HEK293 (cell line): ENCODE measurements at regions not wholly inside any gene's neighbourhood (a gene's known extent, or its start where the extent isn't known, plus 50 kb on each side); places are given as distances from the start of the nearest gene placed in this dataset.

ENCODE experiments used
- CTCF ChIA-PET: fragments of 350-600 bp; formaldehyde crosslinking; extraction: SDS; loops from one replicate; lab custom pipeline; 2021; ENCODE audit warnings: antibody characterized with exemption; lab: Yijun Ruan, JAX
- POLR2A ChIA-PET: fragments of 300-600 bp; formaldehyde crosslinking; extraction: SDS; loops from one replicate; lab custom pipeline; 2020; ENCODE audit warnings: antibody characterized with exemption, inconsistent platforms; lab: Yijun Ruan, JAX
- H3K27ac ChIP-seq: fragments of 200-500 bp; sonication (Bioruptor generic); 2 replicates; pipeline ENCODE4 v1.5.1; 2014; ENCODE audit warnings: low read depth, low read length, control low read depth, inconsistent platforms; ENCODE audit errors: extremely low read depth
- H3K36me3 ChIP-seq, 2 experiments: fragments of 200-500 bp in 1 of 2; sonication (Bioruptor generic) in 1 of 2; 1 replicate in 1 of 2; 2 replicates in 1 of 2; pipeline ENCODE4 v1.5.1; 2014 to 2017; ENCODE audit warnings: inconsistent platforms in 2 of 2, low read length in 2 of 2; ENCODE audit not compliant: control insufficient read depth in 2 of 2, insufficient read depth in 1 of 2
- H3K4me1 ChIP-seq: fragments of 200-500 bp; sonication (Bioruptor generic); 2 replicates; pipeline ENCODE4 v1.5.1; 2014; ENCODE audit warnings: mild to moderate bottlenecking, low read length, inconsistent platforms; ENCODE audit not compliant: control insufficient read depth, insufficient read depth
- H3K4me3 ChIP-seq: 2 replicates; pipeline ENCODE4 v1.5.1; 2011; ENCODE audit warnings: low read depth, mild to moderate bottlenecking, control low read depth, low read length, moderate library complexity
- H3K9me3 ChIP-seq: fragments of 200-500 bp; sonication (Bioruptor generic); 2 replicates; pipeline ENCODE4 v1.5.1; 2014; ENCODE audit warnings: low read depth, low read length, inconsistent platforms; ENCODE audit not compliant: control insufficient read depth, insufficient read depth
- EGR2 ChIP-seq: fragments of 450-650 bp; formaldehyde crosslinking; IDR thresholded peaks from 2 replicates; pipeline ENCODE4 v1.5.1; 2016; ENCODE audit warnings: low read depth, missing biosample characterization, missing genetic modification characterization
- WT1 ChIP-seq: fragments of 450-650 bp; formaldehyde crosslinking; IDR thresholded peaks from 2 replicates; pipeline ENCODE4 v1.5.1; 2016; ENCODE audit warnings: missing biosample characterization, missing genetic modification characterization
- ZNF140 ChIP-seq: fragments of 450-650 bp; formaldehyde crosslinking; IDR thresholded peaks from 2 replicates; pipeline ENCODE4 v1.5.1; 2016; ENCODE audit warnings: missing biosample characterization, missing genetic modification characterization
- ZNF146 ChIP-seq: fragments of 450-650 bp; formaldehyde crosslinking; IDR thresholded peaks from 2 replicates; pipeline ENCODE4 v1.5.1; 2016; ENCODE audit warnings: missing biosample characterization, missing genetic modification characterization
- ZNF157 ChIP-seq: fragments of 450-650 bp; formaldehyde crosslinking; IDR thresholded peaks from 2 replicates; pipeline ENCODE4 v1.5.1; 2016; ENCODE audit warnings: missing biosample characterization, missing genetic modification characterization
- ZNF175 ChIP-seq: fragments of 450-650 bp; formaldehyde crosslinking; IDR thresholded peaks from 2 replicates; pipeline ENCODE4 v1.5.1; 2016; ENCODE audit warnings: missing biosample characterization, missing genetic modification characterization
- ZNF202 ChIP-seq: fragments of 450-650 bp; formaldehyde crosslinking; IDR thresholded peaks from 2 replicates; pipeline ENCODE4 v1.5.1; 2016; ENCODE audit warnings: missing biosample characterization, missing genetic modification characterization, borderline replicate concordance
- ZNF221 ChIP-seq: fragments of 450-650 bp; formaldehyde crosslinking; IDR thresholded peaks from 2 replicates; pipeline ENCODE4 v1.5.1; 2017; ENCODE audit warnings: missing biosample characterization, missing genetic modification characterization, borderline replicate concordance
- ZNF223 ChIP-seq: fragments of 450-650 bp; formaldehyde crosslinking; IDR thresholded peaks from 2 replicates; pipeline ENCODE4 v1.5.1; 2016; ENCODE audit warnings: missing biosample characterization, missing genetic modification characterization
- ZNF324 ChIP-seq: fragments of 450-650 bp; formaldehyde crosslinking; IDR thresholded peaks from 2 replicates; pipeline ENCODE4 v1.5.1; 2016; ENCODE audit warnings: missing biosample characterization, missing genetic modification characterization
- ZNF335 ChIP-seq: fragments of 450-650 bp; formaldehyde crosslinking; conservative IDR thresholded peaks from 2 replicates; pipeline ENCODE4 v1.5.1; 2016; ENCODE audit warnings: missing biosample characterization, missing genetic modification characterization
- ZNF558 ChIP-seq: fragments of 450-650 bp; formaldehyde crosslinking; IDR thresholded peaks from 2 replicates; pipeline ENCODE4 v1.5.1; 2016; ENCODE audit warnings: missing biosample characterization, missing genetic modification characterization
- ZNF560 ChIP-seq: fragments of 450-650 bp; formaldehyde crosslinking; IDR thresholded peaks from 2 replicates; pipeline ENCODE4 v1.5.1; 2017; ENCODE audit warnings: missing biosample characterization, missing genetic modification characterization, borderline replicate concordance
- ZNF677 ChIP-seq: fragments of 450-650 bp; IDR thresholded peaks from 2 replicates; pipeline ENCODE4 v1.5.0; 2018; ENCODE audit warnings: missing biosample characterization, mild to moderate bottlenecking, missing genetic modification characterization, moderate library complexity
- ZNF768 ChIP-seq: fragments of 450-650 bp; formaldehyde crosslinking; IDR thresholded peaks from 2 replicates; pipeline ENCODE4 v1.5.1; 2018; ENCODE audit warnings: missing biosample characterization, mild to moderate bottlenecking, missing genetic modification characterization
- ZNF785 ChIP-seq: fragments of 450-650 bp; formaldehyde crosslinking; IDR thresholded peaks from 2 replicates; pipeline ENCODE4 v1.5.1; 2016; ENCODE audit warnings: missing biosample characterization, missing genetic modification characterization
- ZNF843 ChIP-seq: fragments of 450-650 bp; formaldehyde crosslinking; IDR thresholded peaks from 2 replicates; pipeline ENCODE4 v1.5.1; 2016; ENCODE audit warnings: missing biosample characterization, missing genetic modification characterization
- TF ChIP-seq, protein P1 (sequence below): fragments of 450-650 bp; formaldehyde crosslinking; IDR thresholded peaks from 2 replicates; pipeline ENCODE4 v1.5.1; 2017; ENCODE audit warnings: missing biosample characterization, missing genetic modification characterization
- TF ChIP-seq, protein P2 (sequence below): fragments of 450-650 bp; formaldehyde crosslinking; IDR thresholded peaks from 2 replicates; pipeline ENCODE4 v1.5.1; 2016; ENCODE audit warnings: missing biosample characterization, missing genetic modification characterization
- TF ChIP-seq, protein P3 (sequence below): fragments of 450-650 bp; formaldehyde crosslinking; IDR thresholded peaks from 2 replicates; pipeline ENCODE4 v1.5.1; 2017; ENCODE audit warnings: missing biosample characterization, mild to moderate bottlenecking, missing genetic modification characterization, moderate library complexity
- TF ChIP-seq, protein P4 (sequence below): fragments of 450-650 bp; formaldehyde crosslinking; IDR thresholded peaks from 2 replicates; pipeline ENCODE4 v1.5.1; 2016; ENCODE audit warnings: missing biosample characterization, missing genetic modification characterization

DNA sequence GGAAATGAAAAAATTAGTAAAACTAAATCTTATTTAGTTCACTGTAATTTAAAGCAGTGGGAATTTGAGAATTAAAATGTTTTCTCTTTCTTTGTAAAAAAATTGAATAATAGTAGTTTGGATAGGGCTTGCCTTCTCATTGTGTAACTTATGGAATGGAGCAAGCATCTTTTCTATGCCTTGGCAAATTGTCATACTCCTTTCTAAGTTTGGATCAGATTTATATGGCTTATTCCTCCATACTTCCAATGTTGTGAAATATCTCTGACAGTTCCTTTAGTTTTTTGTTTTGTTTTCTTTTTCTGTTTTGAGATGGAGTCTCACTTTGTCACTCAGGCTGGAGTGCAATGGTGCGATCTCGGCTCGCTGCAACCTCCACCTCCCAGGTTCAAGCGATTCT is 176.4 kb downstream of the SAMD5 start:
- no peak for TF ChIP-seq EGR2 (tag by site-specific recombination)

GRCh38 chr6:147689398-147689797 is 180.9 kb downstream of the SAMD5 start:
- no peak overlapping the region for H3K27ac ChIP-seq
- TF ChIP-seq ZNF157 (tag by site-specific recombination), result no peak
- TF ChIP-seq ZNF221, result no peak
- H3K4me3 ChIP-seq, result no peak overlapping the region
- H3K4me1 ChIP-seq, result no peaks in the 10 kb centered on the region
- no peaks in the 10 kb centered on the region for H3K36me3 ChIP-seq
- POLR2A ChIA-PET, result no interaction called here
- no peaks in the 10 kb centered on the region for H3K9me3 ChIP-seq
- CTCF ChIA-PET, result no interaction called here

More for the DNA sequence above, 176.4 kb downstream of the SAMD5 start:
- Histone ChIP-seq H3K36me3 (no peaks in the 10 kb centered on the region), H3K9me3 (no peaks in the 10 kb centered on the region), H3K27ac (no peak overlapping the region), H3K4me3 (no peak overlapping the region), H3K4me1 (no peaks in the 10 kb centered on the region)
- POLR2A ChIA-PET, result no interaction called here
- CTCF ChIA-PET, result no interaction called here

DNA sequence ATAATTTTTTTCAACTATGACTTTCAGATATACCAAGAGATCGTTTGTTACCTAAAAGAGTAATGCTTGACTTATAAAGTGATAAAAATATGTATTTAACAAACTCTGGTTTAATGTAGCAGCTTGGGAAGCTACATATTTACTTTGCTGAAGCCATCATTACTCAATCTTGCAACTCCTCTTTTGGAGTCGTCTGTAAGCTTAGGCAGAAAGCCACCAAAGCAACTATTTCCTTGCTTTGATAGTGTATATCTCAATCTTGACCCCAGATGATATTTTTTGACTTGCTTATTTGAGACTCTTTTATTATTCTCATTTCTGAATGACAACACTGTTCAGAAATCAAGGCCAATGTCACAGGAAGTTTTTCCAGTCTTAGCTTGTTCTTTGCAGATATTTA is 183.0 kb downstream of the SAMD5 start:
- ChIA-PET POLR2A (no interaction called here), CTCF (no interaction called here)
- Histone ChIP-seq H3K36me3 (no peaks in the 10 kb centered on the region), H3K27ac (no peak overlapping the region), H3K4me1 (no peaks in the 10 kb centered on the region), H3K9me3 (no peaks in the 10 kb centered on the region), H3K4me3 (no peak overlapping the region)
- TF ChIP-seq ZNF785 (tag by site-specific recombination) (no peak), ZNF221 (no peak), ZNF223 (no peak), ZNF677 (tag by site-specific recombination) (no peak), ZNF335 (tag by site-specific recombination) (no peak), ZNF140 (no peak), ZNF560 (no peak), ZNF843 (tag by site-specific recombination) (no peak), ZNF558 (no peak), ZNF146 (no peak), ZNF202 (tag by site-specific recombination) (no peak), ZNF175 (tag by site-specific recombination) (no peak), WT1 (no peak), ZNF768 (tag by site-specific recombination) (no peak), ZNF324 (tag by site-specific recombination) (no peak)
- TF ChIP-seq, protein P1, sequence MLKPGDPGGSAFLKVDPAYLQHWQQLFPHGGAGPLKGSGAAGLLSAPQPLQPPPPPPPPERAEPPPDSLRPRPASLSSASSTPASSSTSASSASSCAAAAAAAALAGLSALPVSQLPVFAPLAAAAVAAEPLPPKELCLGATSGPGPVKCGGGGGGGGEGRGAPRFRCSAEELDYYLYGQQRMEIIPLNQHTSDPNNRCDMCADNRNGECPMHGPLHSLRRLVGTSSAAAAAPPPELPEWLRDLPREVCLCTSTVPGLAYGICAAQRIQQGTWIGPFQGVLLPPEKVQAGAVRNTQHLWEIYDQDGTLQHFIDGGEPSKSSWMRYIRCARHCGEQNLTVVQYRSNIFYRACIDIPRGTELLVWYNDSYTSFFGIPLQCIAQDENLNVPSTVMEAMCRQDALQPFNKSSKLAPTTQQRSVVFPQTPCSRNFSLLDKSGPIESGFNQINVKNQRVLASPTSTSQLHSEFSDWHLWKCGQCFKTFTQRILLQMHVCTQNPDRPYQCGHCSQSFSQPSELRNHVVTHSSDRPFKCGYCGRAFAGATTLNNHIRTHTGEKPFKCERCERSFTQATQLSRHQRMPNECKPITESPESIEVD (tag by site-specific recombination), result no peak
- TF ChIP-seq, protein P2, sequence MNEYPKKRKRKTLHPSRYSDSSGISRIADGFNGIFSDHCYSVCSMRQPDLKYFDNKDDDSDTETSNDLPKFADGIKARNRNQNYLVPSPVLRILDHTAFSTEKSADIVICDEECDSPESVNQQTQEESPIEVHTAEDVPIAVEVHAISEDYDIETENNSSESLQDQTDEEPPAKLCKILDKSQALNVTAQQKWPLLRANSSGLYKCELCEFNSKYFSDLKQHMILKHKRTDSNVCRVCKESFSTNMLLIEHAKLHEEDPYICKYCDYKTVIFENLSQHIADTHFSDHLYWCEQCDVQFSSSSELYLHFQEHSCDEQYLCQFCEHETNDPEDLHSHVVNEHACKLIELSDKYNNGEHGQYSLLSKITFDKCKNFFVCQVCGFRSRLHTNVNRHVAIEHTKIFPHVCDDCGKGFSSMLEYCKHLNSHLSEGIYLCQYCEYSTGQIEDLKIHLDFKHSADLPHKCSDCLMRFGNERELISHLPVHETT (tag by site-specific recombination), result no peak
- TF ChIP-seq, protein P3, sequence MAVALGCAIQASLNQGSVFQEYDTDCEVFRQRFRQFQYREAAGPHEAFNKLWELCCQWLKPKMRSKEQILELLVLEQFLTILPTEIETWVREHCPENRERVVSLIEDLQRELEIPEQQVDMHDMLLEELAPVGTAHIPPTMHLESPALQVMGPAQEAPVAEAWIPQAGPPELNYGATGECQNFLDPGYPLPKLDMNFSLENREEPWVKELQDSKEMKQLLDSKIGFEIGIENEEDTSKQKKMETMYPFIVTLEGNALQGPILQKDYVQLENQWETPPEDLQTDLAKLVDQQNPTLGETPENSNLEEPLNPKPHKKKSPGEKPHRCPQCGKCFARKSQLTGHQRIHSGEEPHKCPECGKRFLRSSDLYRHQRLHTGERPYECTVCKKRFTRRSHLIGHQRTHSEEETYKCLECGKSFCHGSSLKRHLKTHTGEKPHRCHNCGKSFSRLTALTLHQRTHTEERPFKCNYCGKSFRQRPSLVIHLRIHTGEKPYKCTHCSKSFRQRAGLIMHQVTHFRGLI (tag by site-specific recombination), result no peak
- TF ChIP-seq, protein P4, sequence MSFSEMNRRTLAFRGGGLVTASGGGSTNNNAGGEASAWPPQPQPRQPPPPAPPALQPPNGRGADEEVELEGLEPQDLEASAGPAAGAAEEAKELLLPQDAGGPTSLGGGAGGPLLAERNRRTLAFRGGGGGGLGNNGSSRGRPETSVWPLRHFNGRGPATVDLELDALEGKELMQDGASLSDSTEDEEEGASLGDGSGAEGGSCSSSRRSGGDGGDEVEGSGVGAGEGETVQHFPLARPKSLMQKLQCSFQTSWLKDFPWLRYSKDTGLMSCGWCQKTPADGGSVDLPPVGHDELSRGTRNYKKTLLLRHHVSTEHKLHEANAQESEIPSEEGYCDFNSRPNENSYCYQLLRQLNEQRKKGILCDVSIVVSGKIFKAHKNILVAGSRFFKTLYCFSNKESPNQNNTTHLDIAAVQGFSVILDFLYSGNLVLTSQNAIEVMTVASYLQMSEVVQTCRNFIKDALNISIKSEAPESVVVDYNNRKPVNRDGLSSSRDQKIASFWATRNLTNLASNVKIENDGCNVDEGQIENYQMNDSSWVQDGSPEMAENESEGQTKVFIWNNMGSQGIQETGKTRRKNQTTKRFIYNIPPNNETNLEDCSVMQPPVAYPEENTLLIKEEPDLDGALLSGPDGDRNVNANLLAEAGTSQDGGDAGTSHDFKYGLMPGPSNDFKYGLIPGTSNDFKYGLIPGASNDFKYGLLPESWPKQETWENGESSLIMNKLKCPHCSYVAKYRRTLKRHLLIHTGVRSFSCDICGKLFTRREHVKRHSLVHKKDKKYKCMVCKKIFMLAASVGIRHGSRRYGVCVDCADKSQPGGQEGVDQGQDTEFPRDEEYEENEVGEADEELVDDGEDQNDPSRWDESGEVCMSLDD, result no peak
